GM19455 (cell line): ENCODE measurements at regions not wholly inside any gene's neighbourhood (a gene's known extent, or its start where the extent isn't known, plus 50 kb on each side); places are given as distances from the start of the nearest gene placed in this dataset.
"Not testable (repeated sequence)": the region's sequence is repeated elsewhere in the genome, so short reads cannot be mapped to it uniquely, and the experiment has no call there.

Experiments
- ATAC-seq: cut with Tn5 transposase; IDR thresholded peaks from one replicate; pipeline ENCODE4 v1.9.1; 2021; ENCODE audit not compliant: unreplicated experiment

DNA sequence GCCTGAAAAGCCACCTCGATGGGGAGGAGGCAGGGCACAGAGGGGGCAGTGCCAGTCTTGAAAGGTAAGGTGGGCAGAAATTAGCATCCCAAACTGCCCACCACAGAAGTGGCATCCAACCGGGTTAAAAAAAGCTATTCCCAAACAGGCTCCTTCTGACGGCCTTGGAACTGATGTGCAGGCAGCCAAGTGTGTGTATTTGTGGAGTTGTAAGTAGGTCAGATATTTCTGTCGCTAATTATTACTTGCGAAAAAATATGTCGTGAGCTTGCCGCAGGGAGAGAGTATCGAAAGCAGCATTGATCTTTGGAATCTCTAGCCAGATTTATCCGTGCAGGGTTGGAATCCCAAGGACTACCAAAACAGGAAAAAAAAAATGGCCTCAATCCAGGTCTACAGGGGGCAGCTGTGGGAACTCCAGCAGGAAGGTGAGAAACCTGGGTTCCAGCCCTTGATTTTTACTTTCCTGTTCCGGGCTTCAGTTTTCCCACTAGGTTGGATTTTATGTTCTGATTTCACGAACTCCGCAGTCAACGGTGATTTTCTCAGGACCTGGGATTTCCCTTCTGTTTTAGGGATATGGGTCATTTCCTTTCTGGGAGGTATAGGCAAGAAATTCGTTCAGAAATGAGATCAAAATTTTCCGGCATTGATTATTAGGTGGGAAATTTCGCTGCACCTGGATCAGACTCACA is 200.8 kb downstream of the RGS3 start:
- no peak for ATAC-seq

DNA sequence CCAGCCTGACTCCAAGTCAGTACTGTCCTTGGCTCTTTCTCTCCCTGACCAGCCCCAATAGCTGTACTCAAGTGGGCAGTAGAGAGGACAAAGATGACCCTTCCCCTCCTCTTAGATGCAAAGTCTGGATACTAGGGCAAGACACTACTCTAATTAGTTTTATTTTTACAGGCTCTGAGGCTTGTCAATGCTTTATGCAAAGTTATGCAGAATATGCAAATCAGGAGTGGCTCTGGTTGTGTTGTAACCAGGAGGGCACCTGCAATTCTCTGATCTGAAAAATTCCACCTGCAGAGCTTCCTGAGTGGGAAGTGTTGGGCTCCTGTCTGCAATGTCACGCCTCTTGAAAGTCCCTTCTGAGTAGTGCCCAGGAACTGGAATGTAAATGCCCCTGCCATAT is 201.5 kb downstream of the RGS3 start:
- no peak for ATAC-seq

DNA sequence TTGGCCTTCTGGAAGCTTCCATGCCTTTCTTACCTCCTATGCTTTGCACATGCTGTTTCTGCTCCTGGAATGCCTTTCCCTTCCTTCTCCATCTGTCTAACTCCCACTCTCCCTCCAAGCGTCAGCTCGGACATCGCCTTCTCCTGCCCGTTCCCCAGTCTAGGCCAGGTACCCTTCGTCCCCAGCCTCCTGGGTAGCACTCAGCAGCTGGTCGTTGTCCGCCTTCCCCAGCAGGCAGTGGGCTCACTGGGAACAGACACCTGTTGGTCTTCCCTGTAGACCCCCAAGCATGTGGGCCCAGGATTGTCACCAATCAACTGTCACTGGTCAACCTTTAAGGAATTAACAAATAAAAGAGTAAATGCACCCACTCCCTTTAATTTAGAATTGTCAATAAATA is 202.2 kb downstream of the RGS3 start:
- ATAC-seq = no peak

DNA sequence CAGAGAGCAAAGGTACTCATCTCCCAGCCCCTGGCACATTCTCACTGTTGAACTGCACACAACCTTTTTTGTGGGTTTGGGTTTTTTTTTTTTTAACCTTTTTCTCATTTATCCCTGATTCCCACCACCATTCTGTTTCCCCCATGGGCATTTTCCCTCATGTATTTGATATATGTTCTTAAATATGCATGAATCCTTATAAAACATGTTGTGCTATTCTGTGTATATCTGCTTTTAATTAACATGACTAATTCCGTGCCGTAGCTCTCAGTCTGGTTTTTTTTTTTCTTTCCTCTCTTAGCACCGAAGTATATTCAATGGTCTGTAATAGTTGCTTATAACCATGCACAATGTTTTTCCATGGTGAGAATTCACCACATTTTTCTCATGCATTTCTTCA is 204.5 kb downstream of the RGS3 start:
- no peak for ATAC-seq

DNA sequence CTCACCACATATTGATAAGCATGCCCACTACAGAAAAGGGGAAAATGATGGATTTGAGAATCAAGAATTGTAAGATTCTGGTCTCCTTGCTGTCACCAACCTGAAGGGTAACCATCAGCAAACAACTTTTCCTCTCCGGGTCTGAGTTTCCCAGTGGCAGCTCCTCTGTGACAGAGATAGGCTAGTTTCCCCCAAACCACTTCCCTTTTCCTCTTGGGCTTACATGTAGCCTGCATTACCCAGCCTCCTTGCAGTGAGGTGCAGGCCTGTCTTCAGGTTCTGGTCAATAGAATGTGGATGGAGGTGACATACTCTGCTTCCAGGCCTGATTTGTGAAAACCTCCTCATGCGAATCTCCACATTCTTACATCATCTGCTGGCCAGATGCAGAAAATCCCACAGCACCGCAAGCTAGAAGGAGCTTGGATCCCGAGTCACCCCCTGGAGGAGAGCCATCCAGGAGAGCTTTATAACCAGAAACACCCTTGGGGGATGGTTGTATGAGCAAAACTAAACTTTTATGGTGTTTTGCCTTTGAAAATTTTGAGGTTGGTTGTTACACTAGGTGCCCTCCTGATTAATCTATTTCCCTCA is 206.1 kb downstream of the RGS3 start:
- no peak for ATAC-seq

DNA sequence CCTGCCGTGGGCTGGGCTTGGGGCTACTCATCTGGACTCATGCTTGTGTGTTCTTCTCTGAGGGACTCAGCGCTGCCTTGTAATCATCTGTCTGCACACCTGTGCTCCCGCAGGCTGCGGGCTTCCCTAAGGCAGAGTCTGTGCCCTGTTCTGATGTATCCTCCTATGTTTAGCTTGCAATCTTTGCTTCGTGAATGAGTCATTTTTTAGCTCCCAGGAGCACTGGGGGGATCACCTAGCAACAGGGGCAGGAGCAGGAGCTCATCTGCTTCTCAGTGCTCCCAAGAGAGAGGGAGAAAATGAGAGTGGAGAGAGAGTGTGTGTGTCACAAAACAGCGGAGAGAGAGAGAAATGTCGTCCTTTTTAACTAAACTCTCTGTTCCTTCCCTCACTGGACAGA is 202.4 kb upstream of the ZNF618 start:
- no peak for ATAC-seq

DNA sequence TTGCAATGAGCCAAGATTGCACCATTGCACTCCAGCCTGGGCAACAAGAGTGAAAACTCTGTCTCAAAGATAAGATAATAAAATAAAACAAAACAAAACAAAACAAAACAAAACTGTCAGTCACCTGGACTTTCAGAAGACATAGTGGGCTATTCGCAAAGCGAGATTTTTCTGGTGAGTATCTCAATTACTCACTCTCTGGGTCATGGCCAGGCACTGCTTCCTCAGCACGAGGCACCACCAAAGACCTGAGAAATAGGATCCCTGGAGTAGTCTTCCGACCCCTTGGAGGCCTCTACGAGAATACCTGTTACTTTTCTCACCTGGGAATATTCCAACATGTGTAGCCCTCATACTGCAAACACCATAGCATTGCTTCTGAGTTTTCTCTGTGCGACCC is 201.7 kb upstream of the ZNF618 start:
- ATAC-seq = no peak

DNA sequence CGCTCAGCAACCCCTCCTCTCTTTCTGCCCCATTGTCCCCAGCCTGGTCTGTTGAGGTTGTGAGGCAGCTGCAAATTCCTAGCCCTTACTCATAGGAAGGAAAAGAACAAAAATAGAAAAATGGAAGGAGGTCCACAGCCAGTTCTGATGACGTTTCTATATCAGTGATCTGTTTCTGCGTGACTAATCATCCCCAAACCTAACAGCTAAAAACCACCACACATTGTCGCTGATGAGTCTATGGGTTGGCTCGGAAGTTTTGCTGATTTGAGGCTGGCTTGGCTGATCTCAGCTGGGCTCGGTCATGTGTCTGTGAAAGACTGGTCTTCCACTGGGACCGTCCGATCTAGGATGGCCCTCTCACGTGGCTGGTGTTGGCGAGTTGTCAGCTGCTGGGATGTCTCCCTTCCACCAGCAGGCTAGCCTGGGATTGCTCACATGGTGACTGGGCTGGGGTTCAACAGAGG is 200.6 kb upstream of the ZNF618 start:
- ATAC-seq = no peak

DNA sequence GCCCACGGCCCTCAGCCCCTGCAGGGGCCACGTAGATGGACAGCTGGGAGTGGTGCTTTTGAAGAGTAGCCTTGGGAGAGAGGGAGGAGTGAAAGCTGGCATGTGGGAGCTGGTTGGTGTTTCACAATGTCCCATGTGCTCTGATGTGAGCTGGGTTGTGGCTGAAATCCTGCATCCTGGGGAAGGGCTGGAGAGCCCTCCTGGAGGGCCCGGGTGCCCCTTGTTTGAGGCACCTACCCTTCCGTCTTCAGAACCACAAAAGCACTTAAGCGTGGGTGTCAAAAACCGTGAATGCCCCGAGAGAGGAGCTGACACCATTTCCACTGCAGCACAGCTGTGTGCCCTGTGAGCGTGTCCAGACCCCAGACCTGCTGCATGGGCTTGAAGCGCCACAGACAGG is 199.1 kb upstream of the ZNF618 start:
- no peak for ATAC-seq

DNA sequence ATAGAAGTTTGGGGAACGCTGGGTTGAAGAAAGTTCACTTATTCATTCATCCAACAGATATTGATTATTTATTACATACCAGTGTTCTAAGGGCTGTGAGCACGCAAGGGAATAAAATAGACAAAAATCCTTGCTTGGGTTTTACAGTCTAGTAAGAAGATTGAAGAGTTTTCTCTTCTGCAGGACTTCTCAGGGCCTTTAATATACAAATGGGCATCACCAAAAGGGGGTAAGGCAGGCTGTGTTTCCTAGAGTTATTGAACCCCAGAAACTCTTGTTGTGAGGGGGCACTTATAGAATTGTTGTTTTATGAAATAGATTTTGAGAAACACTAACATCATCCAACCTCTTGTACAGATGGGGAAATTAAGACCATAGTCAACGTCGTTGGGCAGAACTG is 198.5 kb upstream of the ZNF618 start:
- no peak for ATAC-seq

DNA sequence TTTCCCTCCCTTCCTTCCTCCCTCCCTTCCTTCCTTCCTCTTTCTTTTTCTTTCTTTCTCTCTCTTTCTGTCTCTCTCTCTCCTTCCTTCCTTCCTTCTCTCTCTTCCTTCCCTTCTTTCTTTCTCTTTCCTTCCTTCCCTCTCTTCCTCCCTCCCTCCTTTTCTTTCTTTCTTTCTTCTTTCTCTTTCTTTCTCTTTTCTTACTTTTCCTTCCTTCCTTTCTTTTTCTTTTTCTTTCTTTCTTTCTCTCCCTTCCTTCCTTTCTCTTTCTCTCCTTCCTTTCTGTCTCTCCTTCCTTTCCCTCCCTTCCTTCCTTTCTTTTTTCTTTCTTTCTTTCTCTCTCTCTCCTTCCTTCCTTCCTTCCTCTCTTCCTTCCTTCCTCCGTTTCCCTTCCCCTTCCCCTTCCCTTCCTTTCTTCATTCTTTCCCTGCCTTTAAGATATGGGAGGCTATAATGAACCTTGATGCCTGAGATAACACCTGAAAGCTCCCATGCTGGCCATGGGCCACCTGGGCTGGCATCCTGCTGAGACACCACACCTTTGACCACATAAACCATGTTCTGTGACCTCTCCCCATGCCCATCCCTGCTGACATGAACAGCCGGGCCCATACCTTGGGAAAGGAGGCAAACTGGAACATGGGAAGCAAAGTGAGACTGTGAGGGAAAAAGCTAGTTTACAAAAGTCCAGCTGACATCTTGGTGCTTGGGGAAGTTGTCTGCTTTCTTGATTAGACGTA is 197.8 kb upstream of the ZNF618 start:
- ATAC-seq = no peak

DNA sequence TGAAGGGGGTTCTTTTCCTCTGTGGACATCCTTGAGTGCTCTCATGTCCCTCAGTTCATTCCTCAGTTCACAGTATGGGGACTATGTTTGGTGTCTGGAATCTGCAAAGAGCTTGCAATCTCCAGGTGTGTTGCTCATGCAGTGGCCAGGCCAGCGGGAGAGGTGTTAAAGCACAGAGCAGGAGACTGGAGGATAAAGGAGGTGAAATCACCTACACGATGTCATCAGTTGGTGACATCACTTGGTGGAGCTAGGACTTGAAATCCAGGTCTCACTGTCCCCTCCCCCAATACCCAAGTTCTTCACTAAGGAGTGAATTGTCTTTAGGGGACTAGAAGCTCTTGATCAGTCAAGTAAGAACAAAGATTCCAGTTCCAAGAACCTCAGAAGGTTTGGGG is 197.3 kb upstream of the ZNF618 start:
- no peak for ATAC-seq

DNA sequence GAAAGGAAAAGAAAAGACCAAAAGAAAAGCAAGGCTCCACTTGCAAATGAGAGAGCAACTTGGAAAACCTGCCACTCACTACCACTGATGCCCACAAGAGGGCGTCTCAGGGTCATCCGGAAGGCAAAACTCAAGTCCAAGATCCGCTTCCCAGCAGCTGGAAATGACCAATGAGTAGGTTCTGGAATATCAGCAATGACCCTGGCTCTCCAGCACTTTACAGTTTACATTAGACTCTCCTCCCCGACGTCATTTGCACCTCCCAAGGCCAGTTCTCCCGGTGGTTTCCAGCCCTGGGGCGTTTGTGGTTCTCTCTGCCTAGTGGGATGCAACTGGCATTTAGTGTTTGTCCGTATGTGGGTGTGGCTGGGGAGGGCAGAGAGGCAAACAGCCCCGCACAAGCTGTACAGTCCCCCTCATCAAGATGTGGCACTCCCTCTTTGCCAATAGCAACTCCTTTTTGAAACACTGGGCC is 193.8 kb upstream of the ZNF618 start:
- ATAC-seq = no peak

DNA sequence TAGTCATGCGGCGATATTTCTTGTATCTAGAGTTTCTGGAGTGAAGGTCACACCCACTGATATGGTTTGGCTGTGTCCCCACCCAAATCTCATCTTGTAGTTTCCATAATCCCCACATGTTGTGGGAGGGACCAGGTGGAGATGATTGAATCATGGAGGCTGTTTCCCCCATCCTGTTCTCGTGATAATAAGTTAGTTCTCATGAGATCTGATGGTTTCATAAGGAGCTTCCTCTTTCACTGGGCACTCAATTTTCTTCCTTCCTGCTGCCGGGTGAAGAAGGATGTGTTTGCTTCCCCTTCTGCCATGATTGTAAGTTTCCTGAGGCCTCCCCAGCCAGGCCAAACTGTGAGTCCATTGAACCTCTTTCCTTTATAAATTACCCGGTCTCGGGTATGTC is 190.5 kb upstream of the ZNF618 start:
- ATAC-seq = not testable (repeated sequence)

DNA sequence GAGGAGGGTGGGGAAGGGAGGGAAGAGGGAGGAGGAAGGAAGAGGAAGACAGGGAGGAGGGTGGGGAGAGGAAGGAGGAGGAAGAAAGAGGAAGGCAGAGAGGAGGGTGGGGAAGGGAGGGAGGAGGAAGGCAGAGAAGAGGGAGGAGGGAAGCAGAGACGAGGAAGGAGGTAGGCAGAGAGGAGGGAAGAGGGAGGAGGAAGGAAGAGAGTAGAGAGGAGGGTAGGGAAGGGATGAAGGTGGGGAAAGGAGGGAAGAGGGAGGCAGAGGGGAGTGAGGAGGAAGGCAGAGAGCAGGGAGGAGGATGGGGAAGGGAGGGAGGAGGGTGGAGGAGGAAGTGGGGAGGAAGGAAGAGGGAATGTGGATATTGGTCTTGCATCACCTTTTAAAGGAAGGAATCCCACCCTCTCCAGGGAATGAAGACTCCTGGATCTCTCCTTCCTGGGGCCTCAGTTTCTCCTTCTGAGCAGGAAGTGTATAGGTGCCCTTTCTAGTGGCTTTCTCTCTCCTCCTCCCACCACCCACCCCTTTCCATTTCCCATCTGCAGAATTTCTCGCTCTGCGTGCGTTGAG is 188.9 kb upstream of the ZNF618 start:
- ATAC-seq = no peak

DNA sequence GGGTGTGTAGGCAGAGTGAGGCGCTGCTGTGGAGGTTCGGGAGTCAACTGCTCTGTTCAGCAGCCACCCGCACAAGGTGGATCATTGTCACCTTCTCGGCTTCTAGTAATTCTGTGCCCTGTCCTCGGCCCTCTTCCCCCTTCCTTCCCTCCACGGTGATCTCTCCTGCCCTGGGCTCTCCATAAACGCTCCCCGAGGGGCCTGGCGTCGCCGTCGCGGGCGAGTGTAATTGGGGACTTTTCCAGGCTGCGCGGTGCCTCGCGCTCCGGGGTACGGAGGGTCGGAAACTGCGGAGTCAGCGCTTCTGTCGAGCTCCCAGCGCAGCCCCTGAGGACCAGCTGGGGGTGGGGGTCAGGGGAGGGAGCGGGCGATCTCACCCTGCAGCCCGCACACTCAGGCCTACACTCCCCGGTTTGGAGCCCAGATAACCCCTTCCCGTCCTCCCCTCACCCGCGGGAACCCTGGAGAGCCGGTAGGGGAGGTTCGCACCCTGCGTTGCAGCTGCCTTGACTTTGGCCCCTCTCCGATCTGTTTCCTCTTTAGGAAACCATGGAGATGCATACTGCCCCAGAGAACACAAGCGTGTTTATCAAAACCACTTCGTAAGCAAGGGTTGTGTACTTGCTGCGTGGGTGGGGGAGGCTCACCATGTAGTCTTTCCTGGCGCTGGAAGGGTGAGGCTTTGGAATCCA is 188.3 kb upstream of the ZNF618 start:
- no peak for ATAC-seq

DNA sequence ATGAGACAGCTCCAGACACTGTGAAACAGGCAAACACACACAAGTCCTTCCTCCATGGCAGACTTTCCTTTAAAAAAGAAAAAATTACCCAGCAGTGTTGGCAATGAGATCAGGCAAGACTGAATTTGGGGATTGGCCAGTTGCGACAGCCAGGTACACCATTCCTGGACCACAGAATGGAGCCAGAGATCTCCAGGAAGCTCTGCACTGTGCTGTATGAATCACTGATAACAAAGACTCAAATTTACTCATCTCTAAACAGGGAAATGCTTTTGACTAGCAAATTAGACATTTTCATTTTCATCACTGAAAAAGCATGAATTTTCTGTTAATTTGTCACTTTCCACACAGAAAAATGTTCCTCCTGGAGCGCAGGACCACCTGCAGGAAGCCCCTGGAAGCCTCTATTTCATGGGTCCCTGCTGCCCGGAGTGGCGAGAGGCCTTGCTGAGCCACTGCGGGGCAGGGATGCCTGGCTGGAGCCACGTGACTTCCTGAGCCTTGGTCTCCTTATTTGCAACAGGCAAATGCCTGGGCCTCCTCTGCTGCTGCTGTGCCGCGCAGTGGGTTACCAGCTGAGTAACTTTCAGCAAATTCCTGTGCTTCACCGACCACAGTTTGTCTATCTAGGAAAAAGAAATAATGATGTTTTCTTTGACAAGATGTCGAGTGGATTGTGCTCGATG is 185.9 kb upstream of the ZNF618 start:
- no peak for ATAC-seq

DNA sequence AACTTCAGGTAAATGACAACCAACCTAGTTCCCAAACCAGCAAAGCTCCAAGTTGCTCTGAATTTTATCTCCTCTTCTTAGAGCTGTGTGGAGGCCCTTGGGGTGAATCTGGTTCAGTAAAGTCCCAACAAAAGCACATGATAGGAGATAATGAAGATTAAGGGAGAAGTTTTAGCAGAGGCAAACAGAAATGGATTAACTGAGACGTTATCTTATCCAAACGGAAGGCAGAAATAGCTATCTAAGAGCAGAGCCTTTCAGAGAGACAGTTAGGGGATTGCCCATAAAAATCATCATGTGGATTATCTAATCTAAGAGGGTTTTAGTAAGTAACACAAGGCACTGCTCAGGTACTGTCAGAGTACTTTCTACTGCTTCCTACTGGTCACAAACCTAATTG is 183.9 kb upstream of the ZNF618 start:
- no peak for ATAC-seq

DNA sequence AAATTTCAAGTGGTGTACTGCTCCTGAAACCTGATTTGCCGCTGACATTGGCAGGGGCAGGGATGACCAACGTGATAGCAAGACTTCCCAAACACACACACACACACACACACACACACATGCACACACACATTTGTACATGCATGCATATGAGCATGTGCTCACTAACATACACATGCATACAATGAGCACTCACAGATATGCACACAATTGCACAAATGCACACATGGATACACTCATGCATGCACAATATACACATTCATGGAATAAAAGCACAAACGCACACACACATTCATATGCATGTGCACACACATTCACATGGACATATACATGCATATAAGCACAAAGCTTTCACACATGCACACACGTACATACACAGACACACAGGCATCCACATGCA is 181.2 kb upstream of the ZNF618 start:
- ATAC-seq = no peak

DNA sequence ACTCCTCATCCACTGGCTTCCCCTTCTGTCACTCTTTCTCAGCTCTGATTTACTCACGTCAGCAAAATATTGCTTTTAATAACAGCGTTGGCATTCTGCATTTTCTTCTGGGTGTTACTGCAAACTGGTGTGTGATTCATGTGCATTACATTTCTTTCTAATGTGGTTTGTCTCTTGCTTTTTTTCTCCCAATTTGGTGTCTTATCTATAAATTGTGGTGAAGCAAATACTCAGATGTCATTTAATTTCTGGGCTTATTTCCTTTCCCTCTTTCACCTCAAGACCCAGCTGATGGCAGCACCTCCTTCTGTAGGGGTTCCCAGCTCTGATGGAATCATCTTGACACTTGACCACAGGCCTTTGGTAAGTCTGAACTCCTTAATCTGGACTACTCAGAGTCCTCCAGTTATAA is 180.7 kb upstream of the ZNF618 start:
- no peak for ATAC-seq

DNA sequence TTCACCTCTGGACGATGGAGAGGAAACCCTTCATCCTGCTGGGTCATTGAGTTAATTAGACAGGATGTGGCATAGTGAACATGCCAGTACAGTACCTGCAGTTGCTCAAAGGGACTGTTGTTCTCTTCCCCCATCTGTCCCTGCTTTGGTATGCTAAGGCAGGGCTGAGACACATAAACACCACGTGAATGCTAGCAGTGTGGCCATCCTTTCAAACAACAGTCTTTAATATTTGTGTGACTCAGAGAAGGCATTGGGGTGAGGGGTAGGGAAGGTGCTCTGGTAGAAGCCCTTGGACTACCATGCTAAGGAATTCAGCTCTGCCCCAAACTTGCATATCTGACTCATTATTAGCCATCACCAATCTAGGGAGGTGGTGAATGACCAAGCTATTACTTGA is 180.2 kb upstream of the ZNF618 start:
- no peak for ATAC-seq
